ENCODE measurements at regions not wholly inside any gene's neighbourhood (a gene's known extent, or its start where the extent isn't known, plus 50 kb on each side); places are given as distances from the start of the nearest gene placed in this dataset.
A peak's percentile ranks its signal among the peaks of the same experiment; 100 is the strongest.

GRCh38 chr6:114747995-114748625 is 405.3 kb upstream of the HS3ST5 start:
- TF ChIP-seq CTCF (conservative IDR thresholded peaks at IDR 0.05; ENCODE audit: low read depth, low read length) (peak; percentile 84), EZH2 (IDR thresholded peaks at IDR 0.05; ENCODE audit: borderline replicate concordance, low read depth, low read length, poor library complexity, severe bottlenecking) (no peak)

Data from A673 (cell line).